NCI-H1417 treated with DMSO at 0.1 percent for 48 hours (cell line): ENCODE measurements at regions not wholly inside any gene's neighbourhood (a gene's known extent, or its start where the extent isn't known, plus 50 kb on each side); places are given as distances from the start of the nearest gene placed in this dataset.

Experiments used
- DNase-seq: peaks from one replicate; lab custom pipeline; 2025; lab: John Stamatoyannopoulos, UW

GRCh38 chr1:80779275-80779674 is 1021.5 kb upstream of the ADGRL2 start:
- DNase-seq, result no peak

DNA sequence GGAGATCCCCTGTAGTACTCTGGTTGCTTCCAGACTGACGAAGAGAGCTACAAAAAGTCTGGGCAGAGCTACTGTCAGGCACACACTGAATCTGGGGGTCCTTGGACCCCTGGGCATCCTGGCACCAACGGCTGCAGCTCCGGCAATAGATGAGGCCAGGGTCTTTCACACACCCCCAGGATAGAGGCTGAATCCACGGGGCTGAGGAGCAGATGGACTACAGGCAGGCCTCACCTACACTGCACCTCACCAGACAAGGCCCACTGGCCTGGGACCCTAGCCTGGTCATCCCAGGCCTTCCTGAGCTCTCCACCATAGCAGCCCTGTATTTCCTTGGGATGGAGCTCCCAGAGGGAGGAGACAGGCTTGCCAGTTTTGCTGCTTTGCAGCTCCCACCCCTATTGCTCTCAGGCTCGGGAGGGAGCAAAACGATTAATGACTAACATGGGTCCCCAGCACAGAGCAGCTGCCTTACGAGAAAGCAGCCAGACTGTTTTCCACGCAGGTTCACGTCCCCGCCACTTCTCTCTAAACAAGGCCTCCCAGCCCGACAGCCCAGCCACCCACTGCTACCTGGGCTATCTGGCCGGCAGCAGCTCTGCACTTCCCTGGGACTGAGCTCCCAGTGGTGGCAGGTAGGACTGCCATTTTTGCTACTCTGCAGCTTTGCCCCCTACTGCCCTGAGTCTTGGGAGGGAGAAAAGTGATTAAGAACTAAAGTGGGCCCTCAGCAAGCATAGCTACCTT is 1022.5 kb upstream of the ADGRL2 start:
- DNase-seq, result no peak

DNA sequence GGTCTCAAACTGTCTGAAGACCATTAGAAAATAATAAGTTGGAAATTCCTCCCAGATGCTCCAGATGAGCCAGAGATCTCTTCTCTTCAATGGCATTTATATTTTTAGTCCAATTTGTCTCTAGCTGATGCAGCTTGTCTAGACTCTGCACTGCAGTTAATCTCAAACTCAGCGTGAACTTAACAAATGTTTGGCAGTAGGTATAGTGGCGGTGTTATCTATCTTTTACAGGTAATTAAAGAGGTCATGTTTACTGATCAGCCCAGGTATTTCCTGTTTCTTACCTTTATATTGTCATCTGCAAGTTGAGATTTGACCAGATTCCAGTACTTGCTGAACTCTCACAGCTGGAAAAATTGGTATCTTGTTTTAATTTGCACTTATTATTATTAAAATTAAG is 1024.5 kb upstream of the ADGRL2 start:
- no peak for DNase-seq

GRCh38 chr1:80769208-80769750 is 1031.5 kb upstream of the ADGRL2 start:
- no peak for DNase-seq

- DNase-seq, result no peak
Measured at GRCh38 chr1:80767711-80768110, 1033.0 kb upstream of the ADGRL2 start.

GRCh38 chr1:80759354-80759753 is 1041.4 kb upstream of the ADGRL2 start:
- no peak for DNase-seq

GRCh38 chr1:80755944-80756343 is 1044.8 kb upstream of the ADGRL2 start:
- DNase-seq, result no peak

DNA sequence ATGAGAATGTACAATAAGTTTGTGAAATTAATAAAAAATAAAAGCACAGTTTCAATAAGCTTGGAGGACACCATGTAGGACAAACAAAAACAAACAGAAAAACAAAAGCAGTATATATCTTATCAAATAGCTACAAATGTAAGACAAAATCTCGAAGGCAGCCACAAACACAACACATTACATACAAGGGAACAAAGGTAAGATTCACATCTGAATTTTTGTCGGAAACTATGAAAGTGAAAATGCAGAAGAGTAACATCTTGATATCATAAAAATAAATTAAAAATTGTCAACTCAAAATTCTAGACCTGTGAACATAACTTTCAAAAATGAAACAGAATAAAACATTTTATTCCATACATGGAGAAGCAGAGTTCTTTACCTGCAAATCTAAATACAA is 1049.5 kb upstream of the ADGRL2 start:
- DNase-seq, result no peak

GRCh38 chr1:80731241-80731894 is 1069.4 kb upstream of the ADGRL2 start:
- DNase-seq, result no peak

DNA sequence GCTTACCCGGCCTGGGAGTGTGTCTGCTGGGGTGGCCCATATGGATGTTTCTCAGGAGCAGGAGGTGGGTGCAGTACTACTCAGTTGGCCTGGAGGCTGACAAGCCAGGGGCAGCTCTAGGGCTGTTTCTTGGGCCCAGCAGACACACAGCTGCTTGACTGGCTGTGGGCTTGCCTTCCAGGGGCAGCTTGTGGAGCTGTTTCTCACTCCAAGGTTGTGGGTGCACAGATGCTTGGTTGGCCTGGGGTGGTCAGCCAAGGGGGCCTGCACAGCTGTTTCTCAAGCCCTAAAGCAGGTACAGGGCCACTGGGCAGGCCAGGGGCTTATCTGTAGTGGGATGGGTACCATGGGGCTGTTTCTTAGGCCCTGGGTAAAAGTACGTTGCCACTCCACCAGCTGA is 1078.1 kb upstream of the ADGRL2 start:
- no peak for DNase-seq

DNA sequence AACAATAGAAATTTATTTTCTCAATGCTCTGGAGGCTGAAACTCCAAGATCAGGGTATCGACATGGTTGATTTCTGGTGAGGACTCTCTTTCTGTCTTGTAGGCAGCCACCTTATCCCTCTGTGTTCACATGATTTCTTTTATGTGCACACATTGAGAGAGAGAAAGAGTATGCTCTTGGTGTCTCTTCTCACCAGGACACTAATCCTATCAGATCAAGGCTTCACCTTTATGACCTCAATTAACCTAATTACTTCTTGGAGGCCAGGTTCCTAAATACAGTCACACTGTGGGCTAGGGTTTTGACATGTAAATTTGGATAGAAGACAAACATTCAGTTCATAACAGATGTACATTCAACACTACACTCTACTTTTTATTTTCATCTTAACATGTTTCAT is 1094.2 kb upstream of the ADGRL2 start:
- DNase-seq, result no peak

DNA sequence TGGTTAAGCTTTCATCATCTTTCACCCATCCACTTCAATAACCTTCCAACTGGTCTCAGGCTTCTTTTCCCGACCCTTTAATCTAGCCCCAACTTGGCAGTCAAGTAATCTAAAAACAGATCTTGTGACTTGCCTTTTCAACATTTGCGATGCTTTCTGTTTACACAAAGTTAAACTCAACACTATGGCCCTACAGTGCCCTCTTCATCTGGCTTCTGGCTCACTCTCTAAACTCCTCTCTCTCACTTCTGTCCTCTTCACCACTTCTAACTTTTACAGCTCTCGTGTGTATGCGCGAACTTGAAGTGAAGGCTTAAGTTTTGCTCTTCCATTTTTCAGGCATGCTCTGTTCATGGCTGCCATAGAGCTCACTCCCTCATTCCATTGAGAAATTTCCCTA is 1122.3 kb upstream of the ADGRL2 start:
- no peak for DNase-seq

DNA sequence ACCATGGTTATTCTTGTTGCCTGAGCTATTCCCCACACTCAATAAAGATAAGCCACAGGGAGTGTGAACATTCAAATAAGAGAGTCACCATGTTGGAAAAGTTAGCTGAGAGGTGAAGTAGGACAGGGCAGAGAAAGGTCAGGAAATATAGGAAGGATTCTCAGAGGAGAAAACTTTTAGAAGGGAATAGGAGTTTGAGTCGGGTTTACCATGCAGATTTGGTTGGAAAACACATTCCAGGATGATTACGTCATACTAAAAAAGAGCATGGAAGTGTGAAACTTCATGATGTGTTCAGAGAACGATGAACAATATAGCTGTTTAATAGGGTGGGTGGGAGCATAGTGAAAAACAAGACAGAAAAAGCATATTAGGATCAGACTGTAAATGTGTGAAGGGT is 1125.3 kb upstream of the ADGRL2 start:
- no peak for DNase-seq

DNA sequence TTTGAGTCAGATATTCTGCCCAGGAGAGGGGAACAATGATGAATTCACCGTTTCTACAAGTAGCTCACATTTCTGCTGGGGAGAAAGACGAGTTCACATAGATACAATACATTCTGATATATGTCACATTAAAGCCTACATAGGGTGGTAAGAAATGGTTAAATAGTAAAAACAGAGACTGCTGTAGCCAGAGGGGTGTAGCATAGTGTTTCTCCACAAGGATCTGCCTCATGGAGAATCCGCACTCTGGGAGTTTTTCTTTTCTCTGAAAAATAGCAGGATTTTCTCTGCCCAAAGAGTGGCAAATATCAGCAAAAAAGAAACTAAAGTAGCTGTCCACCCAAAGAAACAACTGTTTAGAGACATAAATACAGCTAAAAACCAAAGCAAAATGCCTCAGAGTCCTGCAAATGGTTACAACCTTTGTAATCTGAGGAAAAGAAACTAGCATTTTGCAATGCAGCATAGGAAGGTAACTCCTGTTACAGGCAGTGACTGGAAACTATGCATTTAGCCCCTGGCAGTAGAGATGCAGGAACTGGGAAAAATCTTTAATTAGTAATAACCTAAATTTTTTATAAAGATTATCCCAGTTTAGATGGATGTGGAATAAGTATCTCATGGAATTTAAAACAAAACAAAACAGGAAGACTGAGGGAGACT is 1126.7 kb upstream of the ADGRL2 start:
- DNase-seq, result no peak

DNA sequence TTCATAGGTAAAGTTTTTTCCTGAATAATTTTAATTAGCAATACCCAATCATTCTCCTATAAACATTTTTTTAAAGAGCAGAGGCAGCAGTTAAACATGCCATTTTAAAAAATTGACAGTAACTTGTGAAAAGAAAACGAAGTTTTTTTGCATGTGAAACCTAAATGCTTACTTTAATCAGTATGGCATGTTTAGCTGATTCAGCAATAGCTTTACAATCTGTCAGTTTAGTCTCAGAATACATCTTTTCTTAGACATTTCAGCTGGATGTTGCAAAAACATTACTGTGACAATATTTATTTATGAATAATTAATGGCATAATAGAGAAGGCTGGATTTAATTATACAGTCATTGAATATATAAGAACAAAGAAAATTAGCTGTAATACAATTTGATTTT is 1132.4 kb upstream of the ADGRL2 start:
- no peak for DNase-seq

DNA sequence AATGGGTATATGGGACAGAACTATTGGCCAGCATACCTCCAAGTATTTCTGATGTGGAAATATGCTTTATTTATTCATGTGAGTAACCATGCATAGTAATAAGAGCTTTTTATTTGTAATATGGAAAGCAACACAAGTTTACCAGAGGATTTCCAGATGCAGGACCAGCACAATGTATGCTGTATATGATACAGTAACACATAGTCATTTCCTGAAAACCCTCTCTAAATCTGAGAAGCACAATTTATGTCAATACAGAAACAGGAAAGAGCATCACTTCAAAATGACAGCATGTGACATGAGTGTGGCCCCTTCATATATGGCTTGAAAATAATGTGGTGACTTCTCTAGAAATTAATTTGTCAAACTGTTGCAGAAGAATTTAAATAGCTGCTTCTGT is 1134.7 kb upstream of the ADGRL2 start:
- no peak for DNase-seq

DNA sequence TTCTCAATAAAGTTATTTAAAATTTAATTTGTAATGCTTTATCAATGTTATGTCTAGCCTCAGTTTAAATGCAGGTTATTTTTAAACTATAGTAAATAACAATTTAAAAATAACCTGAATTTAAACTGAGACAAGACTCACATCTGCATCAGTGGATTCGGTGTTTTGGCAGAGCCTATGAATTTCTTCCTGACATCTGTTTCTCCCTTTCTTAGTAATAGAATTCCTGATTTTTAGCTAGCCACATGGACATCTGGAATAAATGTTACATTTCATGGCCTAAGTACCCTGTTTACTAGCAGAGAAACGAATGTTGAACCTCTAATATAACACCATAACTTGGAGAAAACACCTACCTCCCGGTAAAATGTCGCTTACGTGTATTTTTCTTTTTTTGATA is 1141.6 kb upstream of the ADGRL2 start:
- DNase-seq, result no peak

- DNase-seq, result no peak
Measured at GRCh38 chr1:80657707-80658106, 1143.0 kb upstream of the ADGRL2 start.

GRCh38 chr1:80657044-80657643 is 1143.6 kb upstream of the ADGRL2 start:
- DNase-seq, result no peak

GRCh38 chr1:80656641-80657040 is 1144.1 kb upstream of the ADGRL2 start:
- no peak for DNase-seq

DNA sequence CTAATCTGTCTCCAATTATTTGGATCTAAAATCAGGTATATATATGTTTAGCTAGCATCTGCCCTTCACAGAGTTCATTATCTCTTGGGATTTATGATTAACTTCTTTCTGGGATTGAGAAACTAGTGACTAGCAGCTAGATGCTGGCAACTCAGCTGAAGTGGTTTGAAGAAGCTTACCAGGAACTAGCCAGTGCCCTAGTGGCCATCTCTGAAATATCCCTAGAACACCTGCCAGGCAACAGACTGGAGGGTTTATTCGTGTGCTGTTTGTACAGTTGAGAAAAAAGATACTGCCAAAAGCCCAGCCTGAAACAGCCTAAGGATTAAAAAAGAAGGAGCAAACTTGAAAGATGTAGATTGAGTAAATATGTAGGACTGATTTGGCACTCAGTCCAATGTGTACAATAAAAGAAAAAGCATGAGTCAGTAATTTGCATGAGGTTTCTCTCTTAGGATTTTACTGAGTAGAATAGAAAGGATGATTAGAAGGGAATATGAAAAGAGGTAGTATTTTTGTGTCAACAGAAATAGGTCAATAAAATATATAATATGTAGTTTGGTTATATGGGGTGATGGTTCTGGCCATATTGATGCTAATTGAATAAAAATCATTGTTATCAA is 1144.6 kb upstream of the ADGRL2 start:
- DNase-seq, result no peak

DNA sequence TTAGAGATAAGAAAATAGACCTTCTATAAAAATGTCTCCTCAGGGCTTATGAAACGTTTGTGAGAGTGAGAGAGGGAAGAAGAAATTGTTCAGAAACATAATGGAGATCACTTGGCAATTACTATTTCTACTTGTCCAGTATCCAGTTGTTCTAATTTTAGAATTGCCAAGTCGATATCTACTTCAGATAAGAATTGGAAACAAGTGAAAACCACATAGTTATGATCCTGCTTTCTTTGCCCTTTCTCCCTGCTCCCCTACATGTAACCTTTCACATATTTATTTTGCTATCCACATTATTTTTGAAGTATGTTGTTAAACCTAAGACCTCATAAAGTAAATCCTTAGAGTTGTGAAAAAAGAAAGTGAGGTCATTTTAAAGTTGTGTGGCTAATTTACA is 1154.7 kb upstream of the ADGRL2 start:
- DNase-seq, result no peak
